Neutrophil (primary cell): ENCODE measurements at regions not wholly inside any gene's neighbourhood (a gene's known extent, or its start where the extent isn't known, plus 50 kb on each side); places are given as distances from the start of the nearest gene placed in this dataset.
"Not testable (repeated sequence)": the region's sequence is repeated elsewhere in the genome, so short reads cannot be mapped to it uniquely, and the experiment has no call there.

Experiments used
- H3K27ac ChIP-seq: fragments of 200-600 bp; sonication (generic); 2 replicates; pipeline ENCODE4 v1.5.1; 2016; ENCODE audit warnings: mild to moderate bottlenecking, moderate library complexity
- H3K27me3 ChIP-seq: fragments of 200-600 bp; sonication (generic); 2 replicates; pipeline ENCODE4 v1.6.0; 2016; ENCODE audit warnings: mild to moderate bottlenecking
- H3K36me3 ChIP-seq: fragments of 200-600 bp; sonication (generic); 2 replicates; pipeline ENCODE4 v1.5.1; 2017
- H3K4me1 ChIP-seq, 2 experiments: fragments of 200-600 bp in 1 of 2; sonication (generic) in 1 of 2; 1 replicate in 1 of 2; 2 replicates in 1 of 2; pipeline versions ENCODE4 v1.5.1 to v1.6.1; 2013 to 2016; ENCODE audit warnings: low read depth in 1 of 2, low read length in 1 of 2, mild to moderate bottlenecking in 1 of 2, moderate library complexity in 1 of 2; ENCODE audit not compliant: control insufficient read depth in 1 of 2, insufficient read depth in 1 of 2
- H3K4me3 ChIP-seq, 2 experiments: fragments of 200-600 bp in 1 of 2; sonication (generic) in 1 of 2; 1 replicate in 1 of 2; 2 replicates in 1 of 2; pipeline ENCODE4 v1.5.1; 2013 to 2016; ENCODE audit warnings: low read depth in 1 of 2, low read length in 1 of 2, mild to moderate bottlenecking in 1 of 2, moderate library complexity in 1 of 2
- H3K9me3 ChIP-seq: fragments of 200-600 bp; sonication (generic); 2 replicates; pipeline ENCODE4 v1.5.1; 2016
- TF ChIP-seq, protein P1 (sequence below): fragments of 200-600 bp; sonication (generic); IDR thresholded peaks from 2 replicates; pipeline ENCODE4 v1.5.1; 2016; ENCODE audit warnings: antibody characterized with exemption

- H3K27ac ChIP-seq, result no peak overlapping the region
- TF ChIP-seq, protein P1, sequence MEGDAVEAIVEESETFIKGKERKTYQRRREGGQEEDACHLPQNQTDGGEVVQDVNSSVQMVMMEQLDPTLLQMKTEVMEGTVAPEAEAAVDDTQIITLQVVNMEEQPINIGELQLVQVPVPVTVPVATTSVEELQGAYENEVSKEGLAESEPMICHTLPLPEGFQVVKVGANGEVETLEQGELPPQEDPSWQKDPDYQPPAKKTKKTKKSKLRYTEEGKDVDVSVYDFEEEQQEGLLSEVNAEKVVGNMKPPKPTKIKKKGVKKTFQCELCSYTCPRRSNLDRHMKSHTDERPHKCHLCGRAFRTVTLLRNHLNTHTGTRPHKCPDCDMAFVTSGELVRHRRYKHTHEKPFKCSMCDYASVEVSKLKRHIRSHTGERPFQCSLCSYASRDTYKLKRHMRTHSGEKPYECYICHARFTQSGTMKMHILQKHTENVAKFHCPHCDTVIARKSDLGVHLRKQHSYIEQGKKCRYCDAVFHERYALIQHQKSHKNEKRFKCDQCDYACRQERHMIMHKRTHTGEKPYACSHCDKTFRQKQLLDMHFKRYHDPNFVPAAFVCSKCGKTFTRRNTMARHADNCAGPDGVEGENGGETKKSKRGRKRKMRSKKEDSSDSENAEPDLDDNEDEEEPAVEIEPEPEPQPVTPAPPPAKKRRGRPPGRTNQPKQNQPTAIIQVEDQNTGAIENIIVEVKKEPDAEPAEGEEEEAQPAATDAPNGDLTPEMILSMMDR, result no peak
- no peaks in the 10 kb centered on the region for H3K9me3 ChIP-seq
- H3K4me1 ChIP-seq, result peaks cover 0 to 7% of the 10 kb centered on the region in 2 experiments
- no peak overlapping the region for H3K4me3 ChIP-seq
- H3K36me3 ChIP-seq, result no peaks in the 10 kb centered on the region
- H3K27me3 ChIP-seq, result no peaks in the 10 kb centered on the region
Observed at GRCh38 chr7:138195151-138195571, 118.9 kb downstream of the AKR1D1 start.

- not testable (repeated sequence) for H3K4me1 ChIP-seq, H3K27me3 ChIP-seq, H3K36me3 ChIP-seq, H3K27ac ChIP-seq, H3K9me3 ChIP-seq, H3K4me3 ChIP-seq
Observed at GRCh38 chr7:138196503-138196946, 120.3 kb downstream of the AKR1D1 start.

GRCh38 chr7:138196971-138197896 is 121.0 kb downstream of the AKR1D1 start:
- no peaks in the 10 kb centered on the region for H3K27me3 ChIP-seq
- H3K27ac ChIP-seq, result no peak overlapping the region
- H3K36me3 ChIP-seq, result no peaks in the 10 kb centered on the region
- no peak overlapping the region for H3K4me3 ChIP-seq
- TF ChIP-seq, protein P1, result no peak
- H3K9me3 ChIP-seq, result no peaks in the 10 kb centered on the region
- peaks cover 0 to 7% of the 10 kb centered on the region in 2 experiments for H3K4me1 ChIP-seq

GRCh38 chr7:138204285-138204981 is 128.2 kb downstream of the AKR1D1 start:
- Histone ChIP-seq H3K36me3 (no peaks in the 10 kb centered on the region), H3K4me3 (no peak overlapping the region), H3K27me3 (no peaks in the 10 kb centered on the region), H3K9me3 (no peaks in the 10 kb centered on the region), H3K4me1 (no peaks in the 10 kb centered on the region), H3K27ac (no peak overlapping the region)
- TF ChIP-seq, protein P1, result no peak

DNA sequence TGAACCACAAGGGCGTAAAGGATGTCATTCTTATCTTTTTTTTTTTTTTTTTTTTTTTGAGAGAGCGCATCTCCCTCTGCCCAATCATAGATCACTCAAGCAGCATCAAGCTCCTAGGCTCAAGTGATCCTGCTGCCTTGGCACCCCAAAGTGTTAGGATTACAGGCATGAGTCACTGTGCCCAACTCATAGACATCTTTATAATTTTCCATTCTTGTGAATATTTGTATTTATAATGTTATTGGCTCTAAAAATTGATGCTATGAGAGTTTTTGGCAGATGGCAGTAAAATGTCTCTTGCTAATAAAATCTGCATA is 128.7 kb downstream of the AKR1D1 start:
- TF ChIP-seq, protein P1, result no peak
- H3K36me3 ChIP-seq, result no peaks in the 10 kb centered on the region

GRCh38 chr7:138205614-138206150 is 129.4 kb downstream of the AKR1D1 start:
- Histone ChIP-seq H3K9me3 (no peaks in the 10 kb centered on the region), H3K4me1 (no peaks in the 10 kb centered on the region), H3K27ac (no peak overlapping the region), H3K27me3 (no peaks in the 10 kb centered on the region), H3K4me3 (no peak overlapping the region), H3K36me3 (no peaks in the 10 kb centered on the region)
- TF ChIP-seq, protein P1, result no peak

More for the DNA sequence above, 128.7 kb downstream of the AKR1D1 start:
- H3K27ac ChIP-seq, result no peak overlapping the region
- no peaks in the 10 kb centered on the region for H3K9me3 ChIP-seq
- H3K4me3 ChIP-seq, result no peak overlapping the region
- H3K4me1 ChIP-seq, result no peaks in the 10 kb centered on the region
- no peaks in the 10 kb centered on the region for H3K27me3 ChIP-seq
